Kidney glomerular epithelial cell (primary cell): ENCODE measurements at regions not wholly inside any gene's neighbourhood (a gene's known extent, or its start where the extent isn't known, plus 50 kb on each side); places are given as distances from the start of the nearest gene placed in this dataset.

Experiments
- DNase-seq: peaks from one replicate; lab custom pipeline; 2025; lab: John Stamatoyannopoulos, UW

DNA sequence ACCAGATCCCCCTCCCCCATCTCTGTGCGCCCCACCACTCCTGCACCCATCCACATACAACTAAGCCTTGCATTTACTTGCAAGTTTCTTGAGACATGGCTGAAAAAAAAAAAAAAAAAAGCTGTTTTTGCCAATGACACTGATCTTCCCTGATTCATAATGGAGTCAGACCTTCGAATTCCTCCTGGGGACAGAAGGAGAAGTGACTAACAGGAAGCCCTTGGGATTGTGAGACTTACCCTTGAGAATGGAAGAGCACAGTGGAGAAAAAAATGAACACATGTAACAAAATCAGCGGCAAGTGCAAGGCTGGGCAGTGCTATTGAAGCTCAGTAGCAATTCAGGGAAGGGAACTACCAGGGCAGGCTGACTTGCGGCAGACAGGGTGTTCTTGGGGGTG, 288.4 kb downstream of the BCOR start:
- no peak for DNase-seq

DNA sequence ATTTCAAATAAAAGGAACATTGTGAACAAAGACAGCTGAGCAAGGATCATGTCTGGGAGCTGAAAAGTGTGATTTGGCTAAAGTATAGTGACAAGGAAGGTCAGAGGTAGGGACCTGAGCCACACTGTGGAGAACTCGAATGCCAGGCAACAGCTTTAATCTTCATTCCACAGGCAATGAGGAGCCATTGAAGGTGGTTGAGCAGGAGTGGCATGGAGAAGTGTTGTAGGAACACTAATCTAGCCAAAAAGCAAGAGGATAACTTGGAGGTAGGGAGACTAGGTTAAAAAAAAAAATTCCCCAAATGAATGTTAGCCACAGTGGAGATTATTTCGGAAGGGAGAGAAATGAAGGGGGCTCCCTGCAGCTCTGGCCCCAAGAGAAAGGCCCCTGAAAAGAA, 286.9 kb downstream of the BCOR start:
- DNase-seq, result no peak

DNA sequence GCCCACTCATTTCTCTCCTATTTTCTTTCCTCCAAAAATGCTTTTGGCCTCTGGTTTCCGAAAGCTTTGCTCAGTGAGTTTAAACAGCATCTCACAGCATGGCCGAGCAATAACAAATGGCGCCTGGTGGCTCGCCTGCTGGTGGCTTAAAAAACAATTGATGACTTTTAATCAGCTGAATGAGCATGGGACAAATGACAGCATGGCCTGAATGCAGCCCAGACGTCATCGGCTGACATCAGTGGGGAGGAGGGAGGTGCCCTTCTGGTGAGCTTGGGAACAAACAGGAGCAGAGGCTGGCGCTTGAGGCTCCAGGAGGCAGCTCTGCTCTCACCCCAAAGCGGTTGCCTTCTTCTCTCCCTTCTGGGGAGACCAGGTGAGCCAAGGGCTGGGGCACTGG, 286.4 kb downstream of the BCOR start:
- no peak for DNase-seq

DNA sequence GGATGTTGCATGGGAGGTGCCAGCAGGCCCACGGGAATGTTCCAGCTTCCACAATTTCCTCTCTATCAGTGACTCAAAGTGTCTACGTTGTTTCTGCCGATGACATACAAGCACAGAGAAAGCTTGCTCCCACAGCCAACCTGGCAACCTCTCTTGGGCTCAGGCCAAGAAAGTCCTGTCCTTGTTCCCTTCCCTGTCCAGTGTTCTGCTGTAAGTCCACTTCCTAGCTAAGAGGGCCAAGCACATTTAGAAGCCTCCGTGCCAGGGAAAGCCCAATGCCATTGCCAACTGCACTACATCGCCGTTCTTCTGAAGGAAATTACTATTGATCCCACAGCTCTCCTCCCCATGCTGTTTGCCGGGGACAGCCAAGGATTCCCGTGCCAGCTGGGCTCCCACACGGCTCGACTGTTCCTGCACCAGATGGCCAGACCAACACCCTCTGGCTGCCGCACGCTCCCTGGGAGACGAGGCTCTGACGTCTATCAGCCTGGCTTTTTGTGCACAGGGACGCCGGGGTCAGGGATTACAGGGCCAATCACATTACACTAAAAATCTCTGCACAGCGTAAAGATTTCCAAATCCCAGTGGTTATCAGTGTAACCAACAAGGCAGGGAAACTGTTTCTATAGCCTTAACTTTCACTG, 284.0 kb downstream of the BCOR start:
- DNase-seq, result no peak

DNA sequence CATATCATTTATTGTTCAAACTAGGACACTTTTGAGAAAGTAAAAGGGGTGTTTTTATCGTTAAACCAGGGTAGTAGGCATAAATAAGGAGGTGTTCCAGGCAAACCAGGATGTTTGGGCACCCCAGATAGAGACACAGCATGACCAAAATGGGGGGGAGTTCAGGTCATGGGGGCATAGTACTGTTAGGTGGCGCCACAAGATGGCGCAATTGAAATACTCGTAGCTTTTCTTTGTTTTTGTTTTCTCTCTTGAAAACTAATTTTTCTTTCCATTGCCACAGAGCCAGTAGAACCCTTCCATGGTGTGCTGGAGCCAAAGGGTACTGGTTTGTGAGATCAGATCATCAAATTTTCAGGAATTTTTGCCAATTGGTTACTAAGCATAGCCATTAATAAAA, 283.4 kb downstream of the BCOR start:
- no peak for DNase-seq

DNA sequence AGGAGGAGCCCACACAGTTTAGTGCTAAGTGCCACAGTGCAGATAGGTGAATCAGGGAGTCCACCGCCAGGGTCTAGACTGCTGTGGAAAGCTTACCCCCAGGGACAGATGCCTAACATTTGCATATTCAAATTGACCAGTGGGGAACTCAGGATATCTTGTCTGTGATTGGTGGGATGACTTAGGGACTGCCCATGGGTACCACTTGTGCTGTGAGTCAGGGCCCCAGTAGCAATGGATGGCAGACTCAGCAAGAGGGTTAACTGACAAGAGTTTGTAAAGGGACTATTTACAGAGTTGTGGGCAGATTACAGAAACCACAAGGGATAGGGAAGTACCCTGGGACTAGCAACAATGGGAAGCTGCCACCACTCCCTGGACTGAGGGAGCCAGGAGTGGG, 282.1 kb downstream of the BCOR start:
- DNase-seq, result no peak

DNA sequence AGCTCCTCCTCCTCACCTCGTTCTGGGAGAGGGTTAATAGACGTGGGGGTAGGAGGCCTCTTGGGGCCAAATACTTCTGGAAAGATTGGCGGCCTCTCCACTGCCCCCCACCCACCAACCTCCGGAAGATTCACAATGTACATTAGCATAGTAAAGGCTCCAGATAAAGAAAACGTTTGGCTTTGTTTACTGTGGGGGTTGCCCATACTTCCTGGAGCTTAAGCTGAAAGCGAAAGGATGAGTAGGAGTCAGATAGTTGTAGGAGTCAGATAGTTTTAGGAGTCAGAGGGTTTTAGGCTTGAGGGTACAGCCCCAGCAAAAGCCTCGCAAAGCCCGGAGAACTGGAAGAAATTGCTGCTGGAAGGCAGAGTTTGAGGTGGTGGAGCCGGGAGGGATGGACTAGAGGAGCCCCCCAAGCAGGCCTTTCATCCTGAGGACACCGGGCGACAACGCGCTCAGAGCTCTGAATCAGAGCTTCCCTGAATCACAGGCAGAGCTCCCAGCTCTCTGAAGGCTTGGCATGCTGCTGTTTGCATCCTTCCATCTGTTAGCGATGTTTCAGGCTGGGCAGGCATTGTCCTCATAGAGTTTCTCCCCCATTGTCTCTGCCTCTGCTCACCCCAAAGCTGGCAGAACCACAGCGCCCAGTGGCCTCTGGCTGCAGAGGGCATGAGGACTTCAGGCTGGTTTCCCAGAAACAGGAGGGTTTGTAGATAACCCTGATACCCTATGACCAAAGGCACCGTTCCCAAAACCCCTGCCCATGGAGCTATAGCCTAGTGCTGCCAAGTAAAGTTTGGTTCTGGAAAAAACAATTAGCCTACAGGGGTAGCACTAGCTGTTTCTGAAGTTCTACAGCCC, 280.7 kb downstream of the BCOR start:
- no peak for DNase-seq

DNA sequence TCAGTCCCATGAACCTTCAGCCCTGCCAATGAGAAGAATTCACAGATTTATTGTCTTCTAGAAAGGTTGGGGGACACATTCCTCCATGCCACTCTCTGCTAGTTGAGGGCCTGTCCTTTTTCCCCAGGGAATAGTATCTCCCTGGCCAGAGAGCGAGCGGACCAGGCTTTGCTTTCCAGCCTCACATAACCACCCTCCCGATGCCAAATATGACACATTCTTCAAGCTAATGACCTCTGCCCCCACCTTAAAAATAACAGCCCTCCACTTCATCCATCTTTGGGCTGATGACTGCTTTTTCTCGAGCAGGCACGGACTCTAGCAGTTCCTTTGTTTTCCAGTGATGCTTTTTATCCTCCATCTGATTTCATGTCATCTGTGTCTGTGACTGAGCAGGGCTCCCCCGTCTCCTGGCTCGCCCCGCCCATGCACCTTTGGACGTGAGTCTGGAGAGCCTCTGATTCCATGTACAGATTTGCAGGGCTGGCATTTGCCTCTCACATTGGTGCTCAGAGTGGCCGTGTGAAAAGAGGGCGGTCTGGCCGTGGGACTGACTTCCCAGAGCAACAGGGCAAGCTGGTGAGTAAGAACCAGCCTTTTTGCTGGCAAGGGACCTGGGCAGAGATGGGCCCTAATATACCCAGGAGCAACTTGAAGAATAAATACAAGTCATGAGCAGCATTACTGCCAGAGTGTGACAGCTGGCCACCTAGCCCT, 279.8 kb downstream of the BCOR start:
- no peak for DNase-seq

DNA sequence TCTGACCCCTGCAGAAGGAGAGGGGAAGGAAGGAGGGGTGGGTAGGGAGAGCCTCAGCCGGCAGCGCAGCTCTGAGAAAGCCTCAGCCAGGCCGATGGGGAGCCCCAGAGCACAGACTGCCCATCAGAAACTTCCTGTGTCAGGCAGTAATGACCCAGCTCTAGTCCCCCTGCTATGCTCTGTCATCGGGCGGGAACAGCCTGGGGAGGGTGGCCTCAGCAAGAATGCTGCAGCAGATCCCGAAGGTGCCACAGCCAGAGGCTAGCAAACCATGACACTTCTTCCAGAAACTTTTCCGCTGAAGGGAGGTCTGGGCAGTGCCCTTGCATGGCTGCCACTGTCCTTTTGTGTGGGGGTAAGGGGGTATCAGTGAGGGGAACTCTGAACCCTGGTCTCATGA, 279.0 kb downstream of the BCOR start:
- no peak for DNase-seq

DNA sequence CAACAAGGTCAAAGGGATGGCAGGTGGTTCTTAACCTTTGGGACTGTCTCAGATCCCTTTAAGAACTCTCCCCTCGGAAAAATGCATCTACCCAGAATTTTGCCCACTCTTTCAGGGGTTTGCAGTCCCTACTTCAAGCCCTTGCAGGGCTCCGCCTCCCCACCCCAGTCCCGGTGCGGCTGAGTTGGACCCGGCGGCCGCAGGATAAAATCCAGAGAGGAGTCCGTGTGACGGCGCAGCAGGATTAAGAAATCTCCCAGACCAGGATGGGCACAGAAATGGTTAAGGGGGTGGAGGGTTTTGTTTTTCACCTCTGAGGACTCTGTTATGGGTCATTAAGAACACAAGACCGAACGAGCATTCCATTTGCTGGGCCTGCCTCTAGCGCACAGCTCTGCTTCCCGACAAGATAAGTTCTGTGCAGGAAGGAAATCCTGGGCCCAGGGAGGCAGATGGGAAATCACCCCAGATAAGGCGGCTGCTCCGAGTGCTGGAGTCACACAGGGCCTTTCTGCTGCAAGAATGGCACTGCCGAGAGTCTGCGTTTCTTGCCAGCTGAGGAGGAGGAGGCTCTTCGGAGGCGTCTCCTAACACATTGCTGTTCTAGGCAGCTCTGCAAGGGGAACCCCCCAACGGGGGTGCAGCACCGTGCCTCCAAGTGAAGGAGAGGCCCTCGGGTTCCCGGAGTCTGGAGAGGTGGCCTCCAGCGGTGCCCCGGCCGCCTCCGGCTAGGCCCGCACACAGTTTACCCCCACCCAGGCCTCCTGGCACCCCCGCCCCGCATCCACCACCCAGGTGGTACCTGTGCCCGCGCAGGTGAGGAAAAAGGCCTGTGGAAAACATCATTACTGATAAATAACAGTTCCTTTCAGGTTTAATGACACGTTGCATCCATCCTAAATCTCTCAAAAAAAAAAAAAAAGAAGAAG, 277.6 kb downstream of the BCOR start:
- no peak for DNase-seq

DNA sequence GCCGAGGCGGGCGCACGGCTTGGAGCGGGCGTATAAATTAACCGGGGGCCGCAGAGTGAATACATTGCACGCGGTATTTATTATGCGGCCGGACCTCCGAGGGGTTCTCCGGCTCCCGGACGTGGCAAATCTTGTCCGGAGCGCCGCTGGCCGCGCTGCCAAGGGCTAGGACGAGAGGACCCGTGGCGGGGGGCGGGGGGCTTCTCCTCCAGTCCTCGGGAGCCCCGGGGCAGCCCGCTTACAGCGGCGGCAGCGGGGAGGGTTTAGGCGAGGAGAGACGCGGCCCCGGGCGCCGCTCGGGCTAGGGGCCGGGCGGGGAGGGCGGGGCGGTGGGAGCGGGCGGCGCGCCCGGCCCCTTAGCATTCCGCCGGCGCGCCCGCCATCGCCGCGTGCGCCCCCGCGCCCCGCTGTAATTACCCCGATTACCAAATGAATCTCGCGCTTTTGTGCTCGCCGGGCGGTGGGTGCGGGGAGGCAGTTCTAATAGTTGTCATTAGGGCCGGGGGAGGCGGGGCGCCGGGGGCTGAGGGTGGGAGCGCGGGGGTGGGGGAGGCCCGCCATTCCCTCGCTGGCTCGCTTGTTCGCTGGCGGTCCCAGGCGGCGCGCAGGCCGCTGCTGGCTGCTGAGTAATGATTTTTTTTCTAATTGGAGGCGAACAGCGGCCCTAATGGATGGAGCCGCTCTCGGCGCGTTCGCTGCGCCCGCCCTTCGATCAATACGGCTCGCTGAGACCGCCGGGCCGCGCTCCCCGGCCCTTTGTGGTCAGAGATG, 276.6 kb downstream of the BCOR start:
- no peak for DNase-seq

DNA sequence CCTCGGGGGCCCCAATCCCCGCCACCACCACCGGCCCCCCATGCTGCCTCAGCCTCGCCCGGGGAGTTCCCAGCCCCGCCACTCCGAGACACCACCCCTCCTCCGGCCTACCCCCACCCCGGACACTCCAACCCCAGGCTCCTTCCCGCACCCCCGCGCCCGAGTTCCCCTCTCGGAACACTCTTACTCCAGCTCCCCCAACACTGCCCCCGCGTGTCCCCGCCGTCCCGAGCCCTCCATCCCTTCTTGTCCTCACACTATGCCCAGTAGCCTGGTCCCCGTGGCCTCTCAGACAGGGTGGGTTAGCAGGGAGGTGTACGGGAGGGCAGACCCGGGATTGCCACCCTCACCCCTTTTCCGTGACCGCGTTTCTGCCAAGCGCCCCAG, 276.1 kb downstream of the BCOR start:
- no peak for DNase-seq

DNA sequence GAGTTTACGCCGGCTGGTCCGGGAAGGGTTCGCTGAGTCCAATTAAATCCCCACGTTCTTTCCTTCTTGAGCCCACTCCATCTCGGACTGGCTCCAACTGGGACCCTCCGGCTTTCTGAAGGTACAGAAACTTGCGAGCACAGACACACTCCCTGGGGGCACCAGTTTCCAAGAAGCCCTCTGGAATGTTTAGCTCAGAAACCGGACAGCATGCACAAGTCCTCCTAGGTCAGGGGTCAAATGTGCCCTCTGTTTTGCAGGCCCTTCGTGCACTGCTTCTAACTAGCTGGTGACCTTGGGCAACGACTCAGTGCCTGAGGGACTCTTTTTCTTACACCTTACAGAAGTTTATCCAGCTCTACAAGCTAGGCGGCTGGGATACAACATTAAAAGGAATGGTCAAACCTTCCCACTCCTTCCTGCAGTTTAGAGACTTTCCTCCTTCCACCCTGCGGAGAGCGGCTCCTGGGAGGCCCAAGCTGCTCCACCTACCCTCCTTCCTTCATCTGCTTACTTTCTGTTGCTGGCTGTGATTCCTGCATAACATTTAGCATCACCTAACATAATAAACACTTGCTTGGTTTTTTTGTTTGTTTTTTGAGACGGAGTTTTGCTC, 275.5 kb downstream of the BCOR start:
- DNase-seq, result no peak

DNA sequence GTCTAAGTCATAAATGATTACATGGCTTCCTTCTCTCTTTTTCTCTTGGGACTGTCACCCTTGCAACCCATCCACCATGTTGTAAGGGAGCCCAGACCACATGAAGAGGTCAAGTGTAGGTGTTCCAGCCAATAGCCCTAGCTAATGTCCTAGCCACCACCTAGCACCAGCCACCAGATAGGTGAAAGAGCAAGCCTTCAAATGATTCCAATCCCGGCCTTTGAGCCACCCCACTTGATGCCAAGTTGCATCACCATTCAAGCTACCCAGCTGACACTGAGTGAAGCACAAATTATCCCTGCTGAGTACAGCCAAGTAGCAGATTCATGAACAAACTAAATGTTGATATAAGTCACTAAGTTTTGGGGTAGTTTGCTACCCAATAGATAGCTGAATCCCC, 274.3 kb downstream of the BCOR start:
- DNase-seq, result no peak

DNA sequence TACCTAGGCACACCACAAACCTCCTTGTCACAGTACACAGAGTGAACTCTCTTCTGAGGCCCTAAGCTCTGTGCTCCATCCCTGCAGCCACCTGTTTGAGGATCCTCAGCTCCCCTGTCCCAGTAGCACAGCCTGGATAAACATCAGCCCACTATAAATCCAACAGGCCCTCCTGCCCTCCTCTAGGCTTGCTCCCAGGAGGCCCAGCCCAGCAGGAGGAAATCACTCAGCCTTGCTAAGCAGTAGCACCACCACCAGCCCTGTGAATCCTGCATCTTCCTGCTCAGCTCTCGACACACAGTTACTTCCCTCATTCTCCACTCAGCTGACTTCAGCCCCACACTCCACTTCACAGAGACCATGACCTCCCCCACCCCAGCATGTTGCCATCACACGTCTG, 273.9 kb downstream of the BCOR start:
- no peak for DNase-seq

DNA sequence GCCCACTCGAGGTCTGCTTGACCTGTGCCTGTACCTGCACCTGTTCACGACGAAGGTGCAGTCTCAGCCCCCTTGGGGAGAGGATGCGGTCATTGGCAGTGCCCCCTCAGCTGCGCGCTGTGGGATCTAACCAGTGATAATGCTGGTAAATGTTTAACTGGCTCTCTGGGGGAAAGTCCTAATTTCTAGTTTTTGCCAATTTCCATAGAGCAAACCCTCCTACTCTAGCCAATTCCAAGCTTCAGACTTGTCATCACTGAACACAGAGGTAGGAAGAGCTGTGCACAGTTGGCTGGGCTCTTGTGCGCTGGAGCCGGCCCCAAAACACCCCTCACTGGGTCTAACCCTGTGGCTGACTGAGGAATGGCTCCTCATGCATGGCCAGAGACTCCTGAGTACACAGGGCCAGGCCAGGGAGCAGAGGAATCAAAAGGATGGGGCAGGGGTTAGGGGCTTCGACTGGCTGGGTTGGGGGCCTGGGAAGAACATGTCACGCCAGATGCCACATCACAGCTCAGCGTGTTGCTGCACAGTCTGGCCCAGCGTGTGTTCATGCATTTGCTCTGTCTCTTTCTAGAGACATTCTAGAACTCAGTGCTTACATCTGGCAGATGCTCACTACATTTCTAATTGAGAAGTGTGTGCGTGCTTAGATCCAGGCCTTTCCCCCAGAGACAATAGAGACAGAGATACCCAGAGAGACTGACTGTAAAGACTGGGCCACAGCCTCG, 270.8 kb downstream of the BCOR start:
- no peak for DNase-seq

DNA sequence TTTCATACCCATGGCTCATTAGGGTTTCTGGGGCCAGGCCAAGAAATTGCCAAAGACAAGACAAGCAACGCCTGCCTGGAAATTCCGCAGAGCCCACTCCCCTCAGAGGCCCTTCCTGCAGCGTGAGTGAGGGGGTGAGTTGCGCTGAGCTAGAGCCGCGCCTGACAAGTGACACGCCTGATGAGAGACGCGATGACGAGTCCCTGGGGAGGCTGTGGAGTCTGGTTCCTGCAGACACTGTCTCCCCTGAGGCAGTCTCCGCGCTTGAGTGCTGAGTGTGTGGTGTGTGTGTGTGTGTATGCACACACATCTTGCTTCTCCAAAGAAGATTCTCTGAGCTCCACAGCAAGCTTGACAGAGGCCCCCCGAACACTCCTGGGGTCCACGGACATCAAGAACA, 269.8 kb downstream of the BCOR start:
- no peak for DNase-seq

DNA sequence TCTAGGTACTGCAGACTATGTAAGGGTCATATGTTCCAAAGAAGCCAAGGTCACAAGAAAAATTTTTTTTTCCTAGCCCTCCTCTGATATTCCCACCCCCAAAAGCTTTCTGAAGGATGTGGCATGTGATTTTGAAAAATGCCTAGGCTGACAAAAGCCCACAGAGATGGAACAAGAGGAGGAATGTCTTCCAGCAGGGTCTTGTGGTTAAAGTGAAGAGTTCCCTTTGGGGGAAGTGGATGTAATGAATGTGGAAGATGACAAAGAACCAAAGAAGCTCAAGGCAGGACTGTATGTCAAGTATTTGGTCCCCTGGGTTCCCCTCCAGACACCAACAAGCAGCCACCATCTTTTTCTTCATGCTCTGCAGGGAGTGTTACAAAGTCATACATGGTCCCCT, 268.8 kb downstream of the BCOR start:
- DNase-seq, result no peak

DNA sequence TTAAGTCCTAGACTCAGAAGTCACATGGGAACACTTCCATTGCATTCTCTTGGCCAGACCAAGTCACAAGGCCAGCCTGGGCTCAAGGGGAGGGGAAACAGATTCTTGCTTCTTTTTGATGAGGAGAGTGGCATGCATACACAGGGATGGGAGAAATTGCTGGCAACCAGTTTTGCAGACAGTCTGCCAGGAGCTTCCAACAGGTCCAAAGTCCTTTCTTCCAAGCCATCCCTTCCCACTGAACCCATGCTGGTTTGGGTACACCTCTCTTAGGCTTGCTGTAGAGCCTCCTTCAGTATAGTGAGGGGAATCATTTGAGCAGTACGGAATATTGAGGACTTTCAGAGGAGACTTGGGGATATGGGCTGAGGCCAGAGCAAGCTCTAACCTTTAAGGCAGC, 267.8 kb downstream of the BCOR start:
- no peak for DNase-seq

DNA sequence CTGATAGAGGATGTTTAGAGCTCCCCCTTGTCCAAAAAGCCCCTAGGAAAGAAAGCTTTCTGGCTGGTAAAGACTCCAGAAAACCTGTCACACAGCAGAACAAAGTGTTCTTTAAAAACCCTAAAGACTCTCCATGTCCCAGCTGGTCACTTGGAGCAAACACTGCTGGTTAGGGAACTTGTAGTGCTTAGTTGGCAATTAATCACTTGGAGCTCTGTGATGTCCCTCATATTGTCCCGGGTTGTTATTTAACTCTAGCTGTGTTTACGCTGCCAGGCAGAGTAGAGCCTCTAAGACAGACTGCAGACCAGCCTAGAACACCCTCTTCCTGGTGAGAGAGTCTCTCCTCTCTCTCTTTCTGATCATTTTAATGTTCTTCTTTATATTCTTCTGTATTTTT, 267.3 kb downstream of the BCOR start:
- DNase-seq, result no peak
